GM19025 (cell line): ENCODE measurements at regions not wholly inside any gene's neighbourhood (a gene's known extent, or its start where the extent isn't known, plus 50 kb on each side); places are given as distances from the start of the nearest gene placed in this dataset.
"Not testable (repeated sequence)": the region's sequence is repeated elsewhere in the genome, so short reads cannot be mapped to it uniquely, and the experiment has no call there.

ENCODE experiments used
- ATAC-seq: cut with Tn5 transposase; IDR thresholded peaks from one replicate; pipeline ENCODE4 v1.9.1; 2021; ENCODE audit warnings: mild to moderate bottlenecking, low read depth, moderate library complexity; ENCODE audit not compliant: unreplicated experiment

- ATAC-seq: no peak
Observed at GRCh38 chr7:142540371-142540770, 208.9 kb upstream of the PRSS1 start.

GRCh38 chr7:142539901-142540300, 209.4 kb upstream of the PRSS1 start:
- no peak for ATAC-seq

- no peak for ATAC-seq
Observed at GRCh38 chr7:142537760-142538159, 211.5 kb upstream of the PRSS1 start.

- ATAC-seq: peak; percentile 95
Observed at GRCh38 chr7:142535123-142535779, 214.0 kb upstream of the PRSS1 start.

- no peak for ATAC-seq
Observed at GRCh38 chr7:142534726-142535122, 214.5 kb upstream of the PRSS1 start.

GRCh38 chr7:142533920-142534319, 215.4 kb upstream of the PRSS1 start:
- no peak for ATAC-seq

GRCh38 chr7:142529591-142529990, 219.7 kb upstream of the PRSS1 start:
- ATAC-seq: no peak

GRCh38 chr7:142528608-142529408, 220.5 kb upstream of the PRSS1 start:
- no peak for ATAC-seq

GRCh38 chr7:142523821-142524460, 225.3 kb upstream of the PRSS1 start:
- ATAC-seq: no peak

- no peak for ATAC-seq
Observed at GRCh38 chr7:142522735-142523134, 226.5 kb upstream of the PRSS1 start.

- ATAC-seq: not testable (repeated sequence)
Observed at GRCh38 chr7:142520885-142521284, 228.4 kb upstream of the PRSS1 start.

GRCh38 chr7:142520455-142520854, 228.8 kb upstream of the PRSS1 start:
- ATAC-seq: not testable (repeated sequence)

GRCh38 chr7:142519079-142520078, 229.9 kb upstream of the PRSS1 start:
- ATAC-seq: no peak

GRCh38 chr7:142516038-142516501, 233.2 kb upstream of the PRSS1 start:
- ATAC-seq: peak; percentile 90

GRCh38 chr7:142514716-142515115, 234.6 kb upstream of the PRSS1 start:
- not testable (repeated sequence) for ATAC-seq

GRCh38 chr7:142513178-142513955, 235.9 kb upstream of the PRSS1 start:
- no peak for ATAC-seq

GRCh38 chr7:142511801-142512200, 237.5 kb upstream of the PRSS1 start:
- ATAC-seq: no peak

GRCh38 chr7:142511374-142511773, 237.9 kb upstream of the PRSS1 start:
- no peak for ATAC-seq

GRCh38 chr7:142509235-142509634, 240.0 kb upstream of the PRSS1 start:
- ATAC-seq: not testable (repeated sequence)
